Neuronal stem cell (in vitro differentiated cells): ENCODE measurements at regions not wholly inside any gene's neighbourhood (a gene's known extent, or its start where the extent isn't known, plus 50 kb on each side); places are given as distances from the start of the nearest gene placed in this dataset.

Source experiments
- DNase-seq: peaks from one replicate; pipeline ENCODE4 v3.0.0-alpha.2; 2013; ENCODE audit warnings: low spot score
- H2AFZ ChIP-seq: one replicate; pipeline ENCODE4 v1.6.1; 2013; ENCODE audit warnings: mild to moderate bottlenecking, low read length, inconsistent platforms
- H2AK5ac ChIP-seq: 2 replicates; pipeline ENCODE4 v1.6.1; 2013; ENCODE audit warnings: low read depth, mild to moderate bottlenecking, inconsistent platforms, low read length, moderate library complexity, mixed read lengths
- H2BK120ac ChIP-seq: 2 replicates; pipeline ENCODE4 v1.6.1; 2013; ENCODE audit warnings: low read depth, mild to moderate bottlenecking, inconsistent platforms, low read length, moderate library complexity, mixed read lengths
- H2BK12ac ChIP-seq: one replicate; pipeline ENCODE4 v1.6.1; 2013; ENCODE audit warnings: low read length, inconsistent platforms
- H2BK15ac ChIP-seq: 2 replicates; pipeline ENCODE4 v1.6.1; 2013; ENCODE audit warnings: mild to moderate bottlenecking, low read length, inconsistent platforms, mixed read lengths
- H2BK5ac ChIP-seq: one replicate; pipeline ENCODE4 v1.6.1; 2013; ENCODE audit warnings: inconsistent platforms, mild to moderate bottlenecking, low read length, moderate library complexity
- H3K14ac ChIP-seq: one replicate; pipeline ENCODE4 v1.6.1; 2013; ENCODE audit warnings: low read length, inconsistent platforms
- H3K18ac ChIP-seq: 2 replicates; pipeline ENCODE4 v1.6.1; 2013; ENCODE audit warnings: low read length, inconsistent platforms
- H3K23ac ChIP-seq: 2 replicates; pipeline ENCODE4 v1.6.1; 2013; ENCODE audit warnings: low read depth, mild to moderate bottlenecking, mixed read lengths, low read length, inconsistent platforms; ENCODE audit not compliant: poor library complexity
- H3K27ac ChIP-seq: replicated peaks from 3 replicates; pipeline ENCODE4 v1.5.1; 2013; ENCODE audit warnings: low read length, inconsistent platforms
- H3K27me3 ChIP-seq, 3 experiments: 2 replicates each; pipeline ENCODE4 v1.6.1; 2013; ENCODE audit warnings: low read length in 3 of 3, mild to moderate bottlenecking in 2 of 3, inconsistent platforms in 1 of 3, low read depth in 1 of 3, mixed read lengths in 1 of 3, moderate library complexity in 1 of 3; ENCODE audit not compliant: control insufficient read depth in 3 of 3, insufficient read depth in 3 of 3
- H3K36me3 ChIP-seq, 2 donors: replicated peaks in 1 of 2; 2 replicates each; pipeline ENCODE4 v1.6.1; 2013; ENCODE audit warnings: low read length in 2 of 2; ENCODE audit not compliant: control insufficient read depth in 2 of 2, insufficient read depth in 2 of 2
- H3K4ac ChIP-seq: 2 replicates; pipeline ENCODE4 v1.6.1; 2013; ENCODE audit warnings: inconsistent platforms, mild to moderate bottlenecking, low read length, moderate library complexity
- H3K4me1 ChIP-seq, 2 donors: 1 replicate in 1 of 2; 2 replicates in 1 of 2; pipeline ENCODE4 v1.6.1; 2013; ENCODE audit warnings: low read length in 2 of 2, low read depth in 1 of 2; ENCODE audit not compliant: control insufficient read depth in 2 of 2, insufficient read depth in 1 of 2
- H3K4me2 ChIP-seq: one replicate; pipeline ENCODE4 v1.6.1; 2013; ENCODE audit warnings: mild to moderate bottlenecking, low read length, inconsistent platforms; ENCODE audit not compliant: insufficient read depth, poor library complexity, severe bottlenecking
- H3K4me3 ChIP-seq, 2 donors: 2 replicates each; pipeline ENCODE4 v1.5.1; 2013; ENCODE audit warnings: low read length in 2 of 2, mild to moderate bottlenecking in 2 of 2, inconsistent platforms in 1 of 2, moderate library complexity in 1 of 2
- H3K79me1 ChIP-seq: one replicate; pipeline ENCODE4 v1.6.1; 2013; ENCODE audit warnings: low read depth, mild to moderate bottlenecking, inconsistent platforms, low read length, moderate library complexity
- H3K9ac ChIP-seq: one replicate; pipeline ENCODE4 v1.6.1; 2013; ENCODE audit warnings: mild to moderate bottlenecking, low read depth, low read length, inconsistent platforms; ENCODE audit not compliant: poor library complexity
- H3K9me3 ChIP-seq, 2 donors: replicated peaks in 1 of 2; 2 replicates each; pipeline versions ENCODE3 to v1.6.1; 2013; ENCODE audit warnings: low read length in 2 of 2, mild to moderate bottlenecking in 2 of 2, inconsistent platforms in 1 of 2, low read depth in 1 of 2, mixed read lengths in 1 of 2, moderate library complexity in 1 of 2; ENCODE audit not compliant: control insufficient read depth in 2 of 2, insufficient read depth in 1 of 2
- H4K8ac ChIP-seq: one replicate; pipeline ENCODE4 v1.6.1; 2013; ENCODE audit warnings: low read depth, mild to moderate bottlenecking, inconsistent platforms, low read length, moderate library complexity
- H4K91ac ChIP-seq: one replicate; pipeline ENCODE4 v1.6.1; 2013; ENCODE audit warnings: low read length, low read depth, mild to moderate bottlenecking, inconsistent platforms; ENCODE audit not compliant: poor library complexity
- WGBS, 2 donors: extraction: QIAGEN DNeasy Blood & Tissue Kit; methylation state at CpG; one replicate each; pipeline ENCODE4 v1.1.7; 2013; ENCODE audit warnings: missing lambda C conversion rate in 2 of 2, mixed read lengths in 1 of 2; ENCODE audit not compliant: insufficient read length in 2 of 2, insufficient replicate concordance in 1 of 2; ENCODE audit errors: extremely low coverage in 2 of 2; 5-methylcytosine and 5-hydroxymethylcytosine counted together

GRCh38 chr4:111281219-111281618, 658.3 kb upstream of the PITX2 start:
- DNase-seq, result no peak
- H3K23ac ChIP-seq, result no peak overlapping the region
- WGBS, 2 donors, result no CpG with 5 or more reads among the region's 5 CpGs
- no peak overlapping the region for H2BK5ac ChIP-seq
- H3K14ac ChIP-seq, result no peak overlapping the region
- H3K18ac ChIP-seq, result no peak overlapping the region
- H3K79me1 ChIP-seq, result peaks cover 2% of the 10 kb centered on the region
- no peak overlapping the region for H2AFZ ChIP-seq
- no peaks in the 10 kb centered on the region for H3K9me3 ChIP-seq
- no peak overlapping the region for H3K9ac ChIP-seq
- H2BK15ac ChIP-seq, result no peak overlapping the region
- H3K36me3 ChIP-seq, result no peaks in the 10 kb centered on the region
- no peak overlapping the region for H2BK12ac ChIP-seq
- no peak overlapping the region for H2AK5ac ChIP-seq
- H3K4me3 ChIP-seq, result no peak overlapping the region
- H4K91ac ChIP-seq, result no peak overlapping the region
- no peak overlapping the region for H4K8ac ChIP-seq
- no peak overlapping the region for H3K27ac ChIP-seq
- no peaks in the 10 kb centered on the region for H3K27me3 ChIP-seq
- H2BK120ac ChIP-seq, result no peak overlapping the region
- no peak overlapping the region for H3K4ac ChIP-seq
- H3K4me2 ChIP-seq, result no peak overlapping the region
- H3K4me1 ChIP-seq, result no peaks in the 10 kb centered on the region

DNA sequence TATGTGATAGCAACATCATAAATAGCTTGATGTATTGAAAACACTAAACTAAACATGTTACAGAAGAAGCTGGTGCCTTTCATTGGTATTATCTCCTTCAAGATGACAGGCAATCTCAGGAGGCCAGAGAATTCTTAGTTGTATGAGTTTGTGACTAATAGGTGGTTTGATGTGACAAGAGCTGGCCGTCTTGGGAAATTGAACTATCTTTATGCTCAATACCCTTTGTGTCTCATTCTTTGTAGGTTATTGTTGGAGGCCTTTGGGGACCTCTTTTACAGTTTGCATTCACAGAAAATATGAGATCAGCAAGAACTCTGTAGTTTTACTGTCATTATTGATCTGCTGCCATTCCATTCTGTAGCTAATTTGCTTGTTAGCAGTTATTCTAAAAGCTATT, 659.2 kb upstream of the PITX2 start:
- peaks cover 2% of the 10 kb centered on the region for H3K79me1 ChIP-seq
- H2AFZ ChIP-seq, result no peak overlapping the region
- no peak overlapping the region for H2BK120ac ChIP-seq
- H3K36me3 ChIP-seq, result no peaks in the 10 kb centered on the region
- no peaks in the 10 kb centered on the region for H3K27me3 ChIP-seq
- no peak overlapping the region for H3K9ac ChIP-seq
- no peak overlapping the region for H2BK12ac ChIP-seq
- H3K27ac ChIP-seq, result no peak overlapping the region
- H4K91ac ChIP-seq, result no peak overlapping the region
- no peak overlapping the region for H3K4me2 ChIP-seq
- no peak for DNase-seq
- H3K14ac ChIP-seq, result no peak overlapping the region
- WGBS, 2 donors, result no CpG with 5 or more reads among the region's 1 CpG
- no peaks in the 10 kb centered on the region for H3K9me3 ChIP-seq
- no peak overlapping the region for H3K4me3 ChIP-seq
- no peak overlapping the region for H3K4ac ChIP-seq
- H2AK5ac ChIP-seq, result no peak overlapping the region
- no peaks in the 10 kb centered on the region for H3K4me1 ChIP-seq
- H4K8ac ChIP-seq, result no peak overlapping the region
- H2BK15ac ChIP-seq, result no peak overlapping the region
- H3K23ac ChIP-seq, result no peak overlapping the region
- no peak overlapping the region for H2BK5ac ChIP-seq
- H3K18ac ChIP-seq, result no peak overlapping the region

DNA sequence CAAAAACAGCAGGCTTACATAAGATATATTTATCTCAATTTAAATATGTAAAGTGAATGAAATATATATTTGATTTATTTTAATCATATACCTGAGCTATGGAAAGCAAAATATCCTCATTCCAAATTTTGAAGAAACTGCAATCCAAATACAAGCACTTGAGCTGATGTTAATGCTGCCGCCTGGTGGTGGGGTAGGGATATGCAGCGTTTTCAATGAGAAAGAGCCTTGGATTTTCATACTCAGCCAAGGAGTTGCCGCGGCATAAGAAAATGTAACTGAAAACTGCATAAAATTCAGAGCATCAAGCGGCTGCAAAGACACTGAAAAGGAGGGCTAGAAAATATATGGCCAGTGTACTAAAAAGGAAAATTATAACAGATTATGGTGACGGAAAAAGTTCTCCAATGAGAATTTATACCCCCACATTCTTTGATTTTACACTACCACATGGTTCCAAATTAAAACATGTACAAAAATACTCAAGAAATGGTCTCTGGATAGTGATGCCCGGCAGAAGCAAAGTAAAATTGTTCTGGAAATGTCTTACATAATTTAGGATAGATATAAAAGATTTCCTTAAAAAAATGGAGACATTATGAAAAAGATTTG, 660.3 kb upstream of the PITX2 start:
- no peak overlapping the region for H2AK5ac ChIP-seq
- no peaks in the 10 kb centered on the region for H3K36me3 ChIP-seq
- no peak overlapping the region for H4K91ac ChIP-seq
- H3K4me3 ChIP-seq, result no peak overlapping the region
- H2BK120ac ChIP-seq, result no peak overlapping the region
- no peak overlapping the region for H3K4me2 ChIP-seq
- DNase-seq, result peak; percentile 63
- no peak overlapping the region for H3K27ac ChIP-seq
- H3K23ac ChIP-seq, result no peak overlapping the region
- no peak overlapping the region for H3K18ac ChIP-seq
- H2BK12ac ChIP-seq, result no peak overlapping the region
- no peaks in the 10 kb centered on the region for H3K4me1 ChIP-seq
- no CpG with 5 or more reads among the region's 7 CpGs for WGBS, 2 donors
- no peak overlapping the region for H4K8ac ChIP-seq
- H2BK5ac ChIP-seq, result no peak overlapping the region
- no peak overlapping the region for H2BK15ac ChIP-seq
- peaks cover 2% of the 10 kb centered on the region for H3K79me1 ChIP-seq
- H3K9ac ChIP-seq, result no peak overlapping the region
- no peaks in the 10 kb centered on the region for H3K9me3 ChIP-seq
- H2AFZ ChIP-seq, result no peak overlapping the region
- H3K27me3 ChIP-seq, result no peaks in the 10 kb centered on the region
- H3K14ac ChIP-seq, result no peak overlapping the region
- no peak overlapping the region for H3K4ac ChIP-seq

DNA sequence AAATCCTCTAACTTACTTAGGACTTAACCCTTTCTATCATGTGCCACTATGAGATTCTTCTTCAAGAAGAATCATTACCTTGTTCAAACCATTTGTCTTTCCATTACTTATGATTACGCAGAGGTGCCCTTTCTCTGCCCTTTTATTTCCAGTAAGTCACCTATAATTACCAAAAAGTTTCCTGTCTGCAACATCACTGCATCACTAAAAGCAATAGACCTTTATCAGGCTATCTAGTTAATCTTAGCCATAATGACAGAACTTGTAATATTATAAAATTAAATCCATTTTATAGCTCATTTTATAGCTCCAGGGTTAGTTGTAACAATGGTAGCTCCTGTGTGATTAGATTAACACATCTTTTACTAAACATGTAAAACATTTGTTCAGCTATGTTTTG, 673.6 kb upstream of the PITX2 start:
- Histone ChIP-seq H2AK5ac (no peak overlapping the region), H3K27ac (no peak overlapping the region), H3K23ac (no peak overlapping the region), H3K14ac (no peak overlapping the region), H3K27me3 (no peaks in the 10 kb centered on the region), H3K4me1 (no peaks in the 10 kb centered on the region), H3K4me2 (no peak overlapping the region), H3K36me3 (no peaks in the 10 kb centered on the region), H3K18ac (no peak overlapping the region), H2BK12ac (no peak overlapping the region), H2BK5ac (no peak overlapping the region), H3K4ac (no peak overlapping the region), H2BK15ac (no peak overlapping the region), H4K91ac (no peak overlapping the region), H4K8ac (no peak overlapping the region), H3K9ac (no peak overlapping the region), H2AFZ (no peak overlapping the region), H2BK120ac (no peak overlapping the region), H3K9me3 (no peaks in the 10 kb centered on the region), H3K79me1 (no peaks in the 10 kb centered on the region), H3K4me3 (no peak overlapping the region)
- no CpG with 5 or more reads among the region's 1 CpG for WGBS, 2 donors
- DNase-seq, result no peak
